ENCODE measurements at regions not wholly inside any gene's neighbourhood (a gene's known extent, or its start where the extent isn't known, plus 50 kb on each side); places are given as distances from the start of the nearest gene placed in this dataset.

DNA sequence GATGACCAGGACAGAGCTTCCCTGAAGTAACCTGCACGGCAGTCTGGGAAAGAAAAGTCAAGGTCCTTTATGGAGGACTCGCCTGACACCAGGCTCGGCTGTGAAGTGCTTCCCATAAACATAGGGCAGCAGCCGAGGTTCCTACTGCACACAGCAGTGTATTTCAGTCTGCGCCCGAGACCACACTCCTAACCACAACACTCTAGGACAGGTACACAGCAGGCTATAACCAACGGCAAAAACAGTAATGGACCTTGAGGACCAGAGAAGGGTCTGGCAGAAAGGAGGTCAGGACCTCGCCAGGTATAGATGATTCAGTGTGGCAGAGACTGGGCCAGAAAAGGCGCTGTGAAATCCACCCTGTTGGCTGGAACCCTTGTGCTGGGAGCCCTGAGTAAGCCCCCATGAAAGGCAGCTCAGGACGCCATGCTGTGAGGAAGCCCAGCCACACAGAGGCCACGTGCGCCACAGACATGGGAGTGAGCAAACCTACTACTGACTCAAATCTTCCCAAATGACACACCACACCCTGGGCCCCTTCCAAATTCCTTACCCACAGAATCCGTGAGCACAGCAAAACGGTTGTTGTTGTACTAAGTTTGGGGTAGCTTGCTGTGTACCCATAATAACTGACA, 129.6 kb upstream of the CST7 start:
- no peak overlapping the region for H3K27ac ChIP-seq (ENCODE audit: insufficient read depth, low read length, poor library complexity, severe bottlenecking)
- no peak overlapping the region for H3K4me3 ChIP-seq (ENCODE audit: low read depth, low read length)
- no peaks in the 10 kb centered on the region for H3K36me3 ChIP-seq (ENCODE audit: control insufficient read depth, insufficient read depth, low read length)
- no peaks in the 10 kb centered on the region for H3K4me1 Mint-ChIP-seq
- ATAC-seq (ENCODE audit: low read depth in 2 of 2) (no peak), DNase-seq (no peak)
- no peaks in the 10 kb centered on the region for H3K27me3 ChIP-seq (ENCODE audit: control insufficient read depth, insufficient read depth, low read length)
- no peaks in the 10 kb centered on the region for H3K27me3 Mint-ChIP-seq
- no peaks in the 10 kb centered on the region for H3K4me1 ChIP-seq (ENCODE audit: control insufficient read depth, insufficient read depth, low read length, poor library complexity, severe bottlenecking)
- H3K9me3 Mint-ChIP-seq: no peaks in the 10 kb centered on the region
- no peaks in the 10 kb centered on the region for H3K36me3 Mint-ChIP-seq
- no peaks in the 10 kb centered on the region for H3K9me3 ChIP-seq (ENCODE audit: control insufficient read depth in 2 of 2, low read length in 2 of 2)
- H3K27ac Mint-ChIP-seq: no peak overlapping the region
- H3K4me3 Mint-ChIP-seq: no peak overlapping the region

- no peak overlapping the region for H3K27ac Mint-ChIP-seq
- Histone ChIP-seq H3K27me3 (ENCODE audit: control insufficient read depth, insufficient read depth, low read length) (no peaks in the 10 kb centered on the region), H3K36me3 (ENCODE audit: control insufficient read depth, insufficient read depth, low read length) (no peaks in the 10 kb centered on the region), H3K9me3 (ENCODE audit: control insufficient read depth in 2 of 2, low read length in 2 of 2) (no peaks in the 10 kb centered on the region), H3K4me1 (ENCODE audit: control insufficient read depth, insufficient read depth, low read length, poor library complexity, severe bottlenecking) (no peaks in the 10 kb centered on the region), H3K4me3 (ENCODE audit: low read depth, low read length) (no peak overlapping the region), H3K27ac (ENCODE audit: insufficient read depth, low read length, poor library complexity, severe bottlenecking) (no peak overlapping the region)
- no peaks in the 10 kb centered on the region for H3K27me3 Mint-ChIP-seq
- no peaks in the 10 kb centered on the region for H3K36me3 Mint-ChIP-seq
- DNase-seq: no peak
- ATAC-seq (ENCODE audit: low read depth in 2 of 2): no peak
- H3K4me1 Mint-ChIP-seq: no peaks in the 10 kb centered on the region
- H3K9me3 Mint-ChIP-seq: no peaks in the 10 kb centered on the region
- H3K4me3 Mint-ChIP-seq: no peak overlapping the region
Measured at GRCh38 chr20:24820345-24820744, 128.7 kb upstream of the CST7 start.

DNA sequence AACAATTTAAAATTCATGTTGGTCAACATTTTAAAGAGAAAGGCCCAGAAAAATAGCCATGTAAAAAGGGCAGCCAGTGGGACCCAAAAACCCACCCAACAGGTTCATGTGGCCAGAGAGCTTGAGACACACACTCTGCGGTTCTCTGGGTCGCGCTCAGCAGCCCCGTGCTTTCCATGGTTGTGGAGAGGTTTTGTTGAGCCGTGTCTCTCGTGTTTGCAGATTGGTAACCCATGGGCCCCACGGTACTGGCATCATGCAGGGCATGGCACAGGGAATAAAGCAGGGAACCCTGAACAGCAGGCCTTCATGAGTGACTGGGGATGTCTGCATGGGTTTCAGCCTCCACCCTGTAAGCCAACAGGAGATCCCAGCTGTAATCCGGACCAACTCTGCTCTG, 127.7 kb upstream of the CST7 start:
- Mint-ChIP-seq H3K4me3 (no peak overlapping the region), H3K27me3 (no peaks in the 10 kb centered on the region), H3K36me3 (no peaks in the 10 kb centered on the region), H3K4me1 (no peaks in the 10 kb centered on the region), H3K9me3 (no peaks in the 10 kb centered on the region), H3K27ac (no peak overlapping the region)
- no peak overlapping the region for H3K4me3 ChIP-seq (ENCODE audit: low read depth, low read length)
- H3K4me1 ChIP-seq (ENCODE audit: control insufficient read depth, insufficient read depth, low read length, poor library complexity, severe bottlenecking): no peaks in the 10 kb centered on the region
- DNase-seq (no peak), ATAC-seq (ENCODE audit: low read depth in 2 of 2) (no peak)
- H3K36me3 ChIP-seq (ENCODE audit: control insufficient read depth, insufficient read depth, low read length): no peaks in the 10 kb centered on the region
- H3K27ac ChIP-seq (ENCODE audit: insufficient read depth, low read length, poor library complexity, severe bottlenecking): no peak overlapping the region
- H3K27me3 ChIP-seq (ENCODE audit: control insufficient read depth, insufficient read depth, low read length): no peaks in the 10 kb centered on the region
- no peaks in the 10 kb centered on the region for H3K9me3 ChIP-seq (ENCODE audit: control insufficient read depth in 2 of 2, low read length in 2 of 2)

DNA sequence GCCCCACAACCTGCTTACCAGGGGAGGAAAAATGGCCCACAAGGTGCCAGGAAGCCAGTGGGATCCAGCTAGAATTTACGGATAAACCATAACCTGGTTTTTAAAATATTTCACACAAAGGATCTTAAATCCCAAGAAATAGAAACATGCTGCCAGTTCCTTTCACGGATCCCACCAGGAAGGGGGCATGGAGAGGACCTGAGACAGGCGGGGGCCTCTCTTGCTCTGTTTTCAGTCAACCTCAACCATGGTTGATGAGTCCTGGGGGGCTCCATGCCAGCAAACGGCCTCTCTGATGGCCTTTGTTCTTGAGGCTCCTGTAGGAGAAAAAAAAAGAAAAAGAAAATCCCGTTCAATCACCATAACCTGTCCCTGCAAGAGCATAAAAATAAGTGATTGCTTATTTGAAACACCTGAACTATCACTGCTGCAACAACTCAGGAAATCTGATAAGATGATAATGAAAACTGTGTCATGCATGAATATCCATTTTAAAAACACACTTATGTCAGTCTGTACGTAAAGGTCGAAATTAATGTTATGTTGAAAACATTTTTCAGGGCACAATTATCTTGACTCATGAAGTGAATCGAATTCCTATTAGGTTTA, 125.8 kb upstream of the CST7 start:
- H3K27me3 ChIP-seq (ENCODE audit: control insufficient read depth, insufficient read depth, low read length): no peaks in the 10 kb centered on the region
- H3K4me3 ChIP-seq (ENCODE audit: low read depth, low read length): no peak overlapping the region
- Mint-ChIP-seq H3K27ac (no peak overlapping the region), H3K9me3 (no peaks in the 10 kb centered on the region), H3K36me3 (no peaks in the 10 kb centered on the region), H3K4me3 (no peak overlapping the region), H3K27me3 (no peaks in the 10 kb centered on the region), H3K4me1 (no peaks in the 10 kb centered on the region)
- H3K36me3 ChIP-seq (ENCODE audit: control insufficient read depth, insufficient read depth, low read length): no peaks in the 10 kb centered on the region
- no peaks in the 10 kb centered on the region for H3K4me1 ChIP-seq (ENCODE audit: control insufficient read depth, insufficient read depth, low read length, poor library complexity, severe bottlenecking)
- no peak overlapping the region for H3K27ac ChIP-seq (ENCODE audit: insufficient read depth, low read length, poor library complexity, severe bottlenecking)
- ATAC-seq (ENCODE audit: low read depth in 2 of 2): no peak
- H3K9me3 ChIP-seq (ENCODE audit: control insufficient read depth in 2 of 2, low read length in 2 of 2): no peaks in the 10 kb centered on the region
- no peak for DNase-seq

DNA sequence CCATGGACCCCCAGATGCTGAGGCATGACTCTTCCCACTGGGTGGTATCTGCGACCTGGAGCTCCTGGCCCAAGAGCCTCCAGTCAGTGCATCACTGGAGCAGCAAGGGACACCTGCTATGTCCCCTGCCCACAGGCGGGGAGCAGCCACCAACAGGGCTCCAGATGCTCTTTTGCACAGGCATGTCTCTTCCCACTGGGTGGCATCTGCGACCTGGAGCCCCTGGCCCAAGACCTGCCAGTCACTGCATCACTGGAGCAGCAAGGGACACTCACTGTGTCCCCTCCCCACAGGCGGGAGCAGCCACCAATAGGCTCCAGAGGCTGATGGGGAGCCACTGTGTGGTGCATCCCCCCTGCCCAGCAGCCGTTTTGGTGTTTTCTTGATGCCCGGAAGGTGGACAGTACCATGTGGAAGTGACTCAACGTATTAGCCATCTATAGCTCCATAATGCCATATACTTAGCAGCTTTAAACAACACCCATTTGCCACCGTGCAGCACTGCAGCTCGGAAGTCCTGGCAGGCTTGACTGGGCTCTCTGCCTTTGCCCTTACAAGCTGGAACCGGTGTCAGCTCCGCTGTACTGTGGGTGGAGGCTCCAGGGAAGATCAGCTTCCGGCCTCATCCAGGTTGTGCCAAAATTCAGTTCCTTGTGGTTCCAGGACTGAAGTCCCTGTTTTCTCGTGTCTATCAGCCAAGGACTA, 124.9 kb upstream of the CST7 start:
- Histone ChIP-seq H3K4me1 (ENCODE audit: control insufficient read depth, insufficient read depth, low read length, poor library complexity, severe bottlenecking) (no peaks in the 10 kb centered on the region), H3K4me3 (ENCODE audit: low read depth, low read length) (no peak overlapping the region), H3K27ac (ENCODE audit: insufficient read depth, low read length, poor library complexity, severe bottlenecking) (no peak overlapping the region), H3K9me3 (ENCODE audit: control insufficient read depth in 2 of 2, low read length in 2 of 2) (no peaks in the 10 kb centered on the region), H3K27me3 (ENCODE audit: control insufficient read depth, insufficient read depth, low read length) (no peaks in the 10 kb centered on the region), H3K36me3 (ENCODE audit: control insufficient read depth, insufficient read depth, low read length) (no peaks in the 10 kb centered on the region)
- Mint-ChIP-seq H3K9me3 (no peaks in the 10 kb centered on the region), H3K27me3 (no peaks in the 10 kb centered on the region), H3K27ac (no peak overlapping the region), H3K4me3 (no peak overlapping the region), H3K36me3 (no peaks in the 10 kb centered on the region), H3K4me1 (no peaks in the 10 kb centered on the region)
- ATAC-seq (ENCODE audit: low read depth in 2 of 2): no peak
- DNase-seq: no peak

DNA sequence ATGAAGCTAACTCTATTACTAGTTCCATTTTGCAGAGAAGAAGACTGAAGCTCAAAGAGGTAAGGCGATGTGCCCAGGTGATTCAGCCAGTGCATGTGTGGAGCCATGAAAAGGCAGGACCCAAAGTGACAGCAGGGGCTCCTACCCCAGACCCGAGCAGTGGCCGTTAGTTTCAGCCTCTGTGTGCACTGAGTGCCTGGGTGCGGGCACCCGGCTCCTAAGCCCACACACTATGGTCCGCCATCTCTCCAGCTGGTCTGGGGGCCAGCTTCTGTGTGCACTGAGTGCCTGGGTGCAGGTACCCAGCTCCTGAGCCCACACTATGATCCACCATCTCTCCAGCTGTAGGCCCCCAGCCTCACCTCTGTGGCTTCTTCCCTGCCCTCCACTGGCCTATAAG, 123.5 kb upstream of the CST7 start:
- DNase-seq (no peak), ATAC-seq (ENCODE audit: low read depth in 2 of 2) (no peak)
- H3K9me3 Mint-ChIP-seq: no peaks in the 10 kb centered on the region
- no peaks in the 10 kb centered on the region for H3K4me1 Mint-ChIP-seq
- Histone ChIP-seq H3K27ac (ENCODE audit: insufficient read depth, low read length, poor library complexity, severe bottlenecking) (no peak overlapping the region), H3K27me3 (ENCODE audit: control insufficient read depth, insufficient read depth, low read length) (no peaks in the 10 kb centered on the region), H3K4me1 (ENCODE audit: control insufficient read depth, insufficient read depth, low read length, poor library complexity, severe bottlenecking) (no peaks in the 10 kb centered on the region), H3K36me3 (ENCODE audit: control insufficient read depth, insufficient read depth, low read length) (no peaks in the 10 kb centered on the region), H3K9me3 (ENCODE audit: control insufficient read depth in 2 of 2, low read length in 2 of 2) (no peaks in the 10 kb centered on the region), H3K4me3 (ENCODE audit: low read depth, low read length) (no peak overlapping the region)
- H3K36me3 Mint-ChIP-seq: no peaks in the 10 kb centered on the region
- no peaks in the 10 kb centered on the region for H3K27me3 Mint-ChIP-seq
- H3K27ac Mint-ChIP-seq: no peak overlapping the region
- no peak overlapping the region for H3K4me3 Mint-ChIP-seq

DNA sequence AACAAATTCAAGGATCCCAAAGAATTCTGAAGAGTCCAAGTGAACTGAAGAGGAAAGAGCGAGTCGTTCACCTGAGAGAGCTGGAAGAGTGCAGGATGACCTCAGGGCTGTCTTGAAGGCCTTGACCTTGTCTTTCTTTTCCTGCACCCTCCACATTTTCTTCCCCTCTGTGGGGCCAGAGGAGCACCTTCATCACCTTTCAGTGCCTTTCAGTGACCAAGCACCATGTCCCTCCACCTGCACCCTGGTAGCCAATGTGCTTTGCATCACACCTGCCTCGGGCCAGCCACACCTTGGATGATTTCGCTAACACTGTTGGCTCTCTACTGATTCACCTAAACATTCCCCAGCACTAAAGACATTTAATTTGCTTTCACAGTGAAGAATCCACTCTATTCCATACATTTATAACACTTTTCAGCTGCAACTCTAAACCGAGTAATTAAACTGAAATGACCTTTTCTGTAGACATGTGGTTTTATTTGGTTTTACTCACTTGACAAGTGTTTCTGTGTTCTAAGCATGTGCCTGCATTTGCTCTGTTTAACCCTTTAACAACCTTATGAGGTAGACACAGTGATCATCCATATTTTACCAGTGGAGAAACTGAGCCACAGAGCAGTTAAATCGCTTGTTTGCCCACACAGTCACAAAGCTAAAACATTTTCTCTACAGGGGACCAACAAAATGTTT, 121.3 kb upstream of the CST7 start:
- Mint-ChIP-seq H3K4me1 (no peaks in the 10 kb centered on the region), H3K4me3 (no peak overlapping the region), H3K27ac (no peak overlapping the region), H3K9me3 (no peaks in the 10 kb centered on the region), H3K36me3 (no peaks in the 10 kb centered on the region), H3K27me3 (no peaks in the 10 kb centered on the region)
- no peak for ATAC-seq (ENCODE audit: low read depth in 2 of 2)
- Histone ChIP-seq H3K27ac (ENCODE audit: insufficient read depth, low read length, poor library complexity, severe bottlenecking) (no peak overlapping the region), H3K4me1 (ENCODE audit: control insufficient read depth, insufficient read depth, low read length, poor library complexity, severe bottlenecking) (no peaks in the 10 kb centered on the region), H3K27me3 (ENCODE audit: control insufficient read depth, insufficient read depth, low read length) (no peaks in the 10 kb centered on the region), H3K36me3 (ENCODE audit: control insufficient read depth, insufficient read depth, low read length) (no peaks in the 10 kb centered on the region), H3K4me3 (ENCODE audit: low read depth, low read length) (no peak overlapping the region), H3K9me3 (ENCODE audit: control insufficient read depth in 2 of 2, low read length in 2 of 2) (no peaks in the 10 kb centered on the region)
- no peak for DNase-seq
